Liver (tissue), 3 donors: ENCODE measurements at regions not wholly inside any gene's neighbourhood (a gene's known extent, or its start where the extent isn't known, plus 50 kb on each side); places are given as distances from the start of the nearest gene placed in this dataset.

Source experiments
- EGR1 ChIP-seq, 2 donors: IDR thresholded peaks; 2 replicates each; pipeline ENCODE4 v1.6.1; 2016 to 2018; ENCODE audit warnings: antibody characterized with exemption in 2 of 2, low read depth in 2 of 2
- FOXA1 ChIP-seq: IDR thresholded peaks from 2 replicates; pipeline ENCODE4 v1.6.1; 2016; ENCODE audit warnings: antibody characterized with exemption
- GABPA ChIP-seq, 2 donors: IDR thresholded peaks in 1 of 2; conservative IDR thresholded peaks in 1 of 2; 2 replicates each; pipeline ENCODE4 v1.6.1; 2016; ENCODE audit warnings: antibody characterized with exemption in 2 of 2, mild to moderate bottlenecking in 1 of 2, moderate library complexity in 1 of 2
- JUND ChIP-seq, 2 donors: IDR thresholded peaks; 2 replicates each; pipeline ENCODE4 v1.6.1; 2016; ENCODE audit warnings: antibody characterized with exemption in 2 of 2
- RAD21 ChIP-seq, 2 donors: IDR thresholded peaks; 2 replicates each; pipeline ENCODE4 v1.6.1; 2016; ENCODE audit warnings: antibody characterized with exemption in 2 of 2, mild to moderate bottlenecking in 2 of 2
- RXRA ChIP-seq, 2 donors: IDR thresholded peaks; 2 replicates each; pipeline ENCODE4 v1.6.1; 2017 to 2018; ENCODE audit warnings: antibody characterized with exemption in 2 of 2, mild to moderate bottlenecking in 1 of 2
- SP1 ChIP-seq: IDR thresholded peaks from 2 replicates; pipeline ENCODE4 v1.6.1; 2018; ENCODE audit warnings: antibody characterized with exemption, mild to moderate bottlenecking
- TAF1 ChIP-seq: conservative IDR thresholded peaks from 2 replicates; pipeline ENCODE4 v1.6.1; 2016; ENCODE audit warnings: antibody characterized with exemption, mild to moderate bottlenecking
- YY1 ChIP-seq: IDR thresholded peaks from 2 replicates; pipeline ENCODE4 v1.6.1; 2016; ENCODE audit warnings: antibody characterized with exemption, mild to moderate bottlenecking
- TF ChIP-seq, protein P1 (sequence below): fragments of 150-350 bp; IDR thresholded peaks from 2 replicates; pipeline ENCODE4 v1.5.1; 2017; ENCODE audit warnings: improper control_type of control experiment, low read depth, low read length; ENCODE audit not compliant: missing input control
- TF ChIP-seq, protein P2 (sequence below): IDR thresholded peaks from 2 replicates; pipeline ENCODE4 v1.6.1; 2016; ENCODE audit warnings: antibody characterized with exemption
- TF ChIP-seq, protein P3 (sequence below): IDR thresholded peaks from 2 replicates; pipeline ENCODE4 v1.6.1; 2016; ENCODE audit warnings: antibody characterized with exemption
- TF ChIP-seq, protein P4 (sequence below): IDR thresholded peaks from 2 replicates; pipeline ENCODE4 v1.6.1; 2016; ENCODE audit warnings: antibody characterized with exemption
- TF ChIP-seq, protein P5 (sequence below): IDR thresholded peaks from 2 replicates; pipeline ENCODE4 v1.6.1; 2016; ENCODE audit warnings: antibody characterized with exemption, mild to moderate bottlenecking
- donor health status: healthy.
- donor health status: healthy.

- TF ChIP-seq, protein P1, sequence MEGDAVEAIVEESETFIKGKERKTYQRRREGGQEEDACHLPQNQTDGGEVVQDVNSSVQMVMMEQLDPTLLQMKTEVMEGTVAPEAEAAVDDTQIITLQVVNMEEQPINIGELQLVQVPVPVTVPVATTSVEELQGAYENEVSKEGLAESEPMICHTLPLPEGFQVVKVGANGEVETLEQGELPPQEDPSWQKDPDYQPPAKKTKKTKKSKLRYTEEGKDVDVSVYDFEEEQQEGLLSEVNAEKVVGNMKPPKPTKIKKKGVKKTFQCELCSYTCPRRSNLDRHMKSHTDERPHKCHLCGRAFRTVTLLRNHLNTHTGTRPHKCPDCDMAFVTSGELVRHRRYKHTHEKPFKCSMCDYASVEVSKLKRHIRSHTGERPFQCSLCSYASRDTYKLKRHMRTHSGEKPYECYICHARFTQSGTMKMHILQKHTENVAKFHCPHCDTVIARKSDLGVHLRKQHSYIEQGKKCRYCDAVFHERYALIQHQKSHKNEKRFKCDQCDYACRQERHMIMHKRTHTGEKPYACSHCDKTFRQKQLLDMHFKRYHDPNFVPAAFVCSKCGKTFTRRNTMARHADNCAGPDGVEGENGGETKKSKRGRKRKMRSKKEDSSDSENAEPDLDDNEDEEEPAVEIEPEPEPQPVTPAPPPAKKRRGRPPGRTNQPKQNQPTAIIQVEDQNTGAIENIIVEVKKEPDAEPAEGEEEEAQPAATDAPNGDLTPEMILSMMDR, result no peak
- TF ChIP-seq RXRA (IDR thresholded peaks at IDR 0.05), result no peak
- no peak for TF ChIP-seq RAD21 (IDR thresholded peaks at IDR 0.05)
- TF ChIP-seq, protein P2, sequence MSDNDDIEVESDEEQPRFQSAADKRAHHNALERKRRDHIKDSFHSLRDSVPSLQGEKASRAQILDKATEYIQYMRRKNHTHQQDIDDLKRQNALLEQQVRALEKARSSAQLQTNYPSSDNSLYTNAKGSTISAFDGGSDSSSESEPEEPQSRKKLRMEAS, result no peak
- TF ChIP-seq SP1, result no peak
- no peak for TF ChIP-seq TAF1
- TF ChIP-seq, protein P3, sequence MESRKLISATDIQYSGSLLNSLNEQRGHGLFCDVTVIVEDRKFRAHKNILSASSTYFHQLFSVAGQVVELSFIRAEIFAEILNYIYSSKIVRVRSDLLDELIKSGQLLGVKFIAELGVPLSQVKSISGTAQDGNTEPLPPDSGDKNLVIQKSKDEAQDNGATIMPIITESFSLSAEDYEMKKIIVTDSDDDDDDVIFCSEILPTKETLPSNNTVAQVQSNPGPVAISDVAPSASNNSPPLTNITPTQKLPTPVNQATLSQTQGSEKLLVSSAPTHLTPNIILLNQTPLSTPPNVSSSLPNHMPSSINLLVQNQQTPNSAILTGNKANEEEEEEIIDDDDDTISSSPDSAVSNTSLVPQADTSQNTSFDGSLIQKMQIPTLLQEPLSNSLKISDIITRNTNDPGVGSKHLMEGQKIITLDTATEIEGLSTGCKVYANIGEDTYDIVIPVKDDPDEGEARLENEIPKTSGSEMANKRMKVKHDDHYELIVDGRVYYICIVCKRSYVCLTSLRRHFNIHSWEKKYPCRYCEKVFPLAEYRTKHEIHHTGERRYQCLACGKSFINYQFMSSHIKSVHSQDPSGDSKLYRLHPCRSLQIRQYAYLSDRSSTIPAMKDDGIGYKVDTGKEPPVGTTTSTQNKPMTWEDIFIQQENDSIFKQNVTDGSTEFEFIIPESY, result no peak
- no peak for TF ChIP-seq GABPA (IDR thresholded peaks at IDR 0.05 in 1 of 2, conservative IDR thresholded peaks at IDR 0.05 in 1 of 2)
- no peak for TF ChIP-seq JUND (IDR thresholded peaks at IDR 0.05)
- TF ChIP-seq, protein P4, sequence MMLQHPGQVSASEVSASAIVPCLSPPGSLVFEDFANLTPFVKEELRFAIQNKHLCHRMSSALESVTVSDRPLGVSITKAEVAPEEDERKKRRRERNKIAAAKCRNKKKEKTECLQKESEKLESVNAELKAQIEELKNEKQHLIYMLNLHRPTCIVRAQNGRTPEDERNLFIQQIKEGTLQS, result no peak
- TF ChIP-seq, protein P5, sequence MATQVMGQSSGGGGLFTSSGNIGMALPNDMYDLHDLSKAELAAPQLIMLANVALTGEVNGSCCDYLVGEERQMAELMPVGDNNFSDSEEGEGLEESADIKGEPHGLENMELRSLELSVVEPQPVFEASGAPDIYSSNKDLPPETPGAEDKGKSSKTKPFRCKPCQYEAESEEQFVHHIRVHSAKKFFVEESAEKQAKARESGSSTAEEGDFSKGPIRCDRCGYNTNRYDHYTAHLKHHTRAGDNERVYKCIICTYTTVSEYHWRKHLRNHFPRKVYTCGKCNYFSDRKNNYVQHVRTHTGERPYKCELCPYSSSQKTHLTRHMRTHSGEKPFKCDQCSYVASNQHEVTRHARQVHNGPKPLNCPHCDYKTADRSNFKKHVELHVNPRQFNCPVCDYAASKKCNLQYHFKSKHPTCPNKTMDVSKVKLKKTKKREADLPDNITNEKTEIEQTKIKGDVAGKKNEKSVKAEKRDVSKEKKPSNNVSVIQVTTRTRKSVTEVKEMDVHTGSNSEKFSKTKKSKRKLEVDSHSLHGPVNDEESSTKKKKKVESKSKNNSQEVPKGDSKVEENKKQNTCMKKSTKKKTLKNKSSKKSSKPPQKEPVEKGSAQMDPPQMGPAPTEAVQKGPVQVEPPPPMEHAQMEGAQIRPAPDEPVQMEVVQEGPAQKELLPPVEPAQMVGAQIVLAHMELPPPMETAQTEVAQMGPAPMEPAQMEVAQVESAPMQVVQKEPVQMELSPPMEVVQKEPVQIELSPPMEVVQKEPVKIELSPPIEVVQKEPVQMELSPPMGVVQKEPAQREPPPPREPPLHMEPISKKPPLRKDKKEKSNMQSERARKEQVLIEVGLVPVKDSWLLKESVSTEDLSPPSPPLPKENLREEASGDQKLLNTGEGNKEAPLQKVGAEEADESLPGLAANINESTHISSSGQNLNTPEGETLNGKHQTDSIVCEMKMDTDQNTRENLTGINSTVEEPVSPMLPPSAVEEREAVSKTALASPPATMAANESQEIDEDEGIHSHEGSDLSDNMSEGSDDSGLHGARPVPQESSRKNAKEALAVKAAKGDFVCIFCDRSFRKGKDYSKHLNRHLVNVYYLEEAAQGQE, result no peak
- no peak for TF ChIP-seq EGR1 (IDR thresholded peaks at IDR 0.05; ENCODE audit: low read depth in 2 of 2)
- TF ChIP-seq FOXA1, result no peak
- no peak for TF ChIP-seq YY1
Measured at GRCh38 chr1:87174724-87175245, 153.9 kb upstream of the LMO4 start.
